GM10248 (cell line): ENCODE measurements at regions not wholly inside any gene's neighbourhood (a gene's known extent, or its start where the extent isn't known, plus 50 kb on each side); places are given as distances from the start of the nearest gene placed in this dataset.

Source experiments
- CTCF ChIA-PET: fragments of 300-600 bp; sonication (Branson Sonifier 250); formaldehyde crosslinking; extraction: SDS; loops from one replicate; lab custom pipeline; 2021; ENCODE audit warnings: antibody characterized with exemption; lab: Yijun Ruan, JAX
- POLR2A ChIA-PET: fragments of 350-650 bp; sonication (Branson Sonifier 250); formaldehyde crosslinking; extraction: SDS; loops from one replicate; lab custom pipeline; 2020; ENCODE audit warnings: antibody characterized with exemption; lab: Yijun Ruan, JAX
- DNase-seq: peaks from one replicate; pipeline ENCODE4 v3.0.0; 2012; ENCODE audit errors: extremely low spot score
- TF ChIP-seq, protein P1 (sequence below): IDR thresholded peaks from 2 replicates; pipeline ENCODE4 v1.5.1; 2012; ENCODE audit warnings: mild to moderate bottlenecking, low read depth; ENCODE audit errors: extremely low read depth, missing control alignments, control extremely low read depth

- ChIA-PET POLR2A (no interaction called here), CTCF (interaction anchor here (1.0 to 1.9 kb wide), 6 partner anchors 10 to 204 kb away, joined by 3 to 10 read pairs (median 4); no protein-coding TSS in a partner anchor)
- TF ChIP-seq, protein P1, sequence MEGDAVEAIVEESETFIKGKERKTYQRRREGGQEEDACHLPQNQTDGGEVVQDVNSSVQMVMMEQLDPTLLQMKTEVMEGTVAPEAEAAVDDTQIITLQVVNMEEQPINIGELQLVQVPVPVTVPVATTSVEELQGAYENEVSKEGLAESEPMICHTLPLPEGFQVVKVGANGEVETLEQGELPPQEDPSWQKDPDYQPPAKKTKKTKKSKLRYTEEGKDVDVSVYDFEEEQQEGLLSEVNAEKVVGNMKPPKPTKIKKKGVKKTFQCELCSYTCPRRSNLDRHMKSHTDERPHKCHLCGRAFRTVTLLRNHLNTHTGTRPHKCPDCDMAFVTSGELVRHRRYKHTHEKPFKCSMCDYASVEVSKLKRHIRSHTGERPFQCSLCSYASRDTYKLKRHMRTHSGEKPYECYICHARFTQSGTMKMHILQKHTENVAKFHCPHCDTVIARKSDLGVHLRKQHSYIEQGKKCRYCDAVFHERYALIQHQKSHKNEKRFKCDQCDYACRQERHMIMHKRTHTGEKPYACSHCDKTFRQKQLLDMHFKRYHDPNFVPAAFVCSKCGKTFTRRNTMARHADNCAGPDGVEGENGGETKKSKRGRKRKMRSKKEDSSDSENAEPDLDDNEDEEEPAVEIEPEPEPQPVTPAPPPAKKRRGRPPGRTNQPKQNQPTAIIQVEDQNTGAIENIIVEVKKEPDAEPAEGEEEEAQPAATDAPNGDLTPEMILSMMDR = no peak
- no peak for DNase-seq
Measured at GRCh38 chr14:75373616-75374015, 54.2 kb upstream of the JDP2 start.

DNA sequence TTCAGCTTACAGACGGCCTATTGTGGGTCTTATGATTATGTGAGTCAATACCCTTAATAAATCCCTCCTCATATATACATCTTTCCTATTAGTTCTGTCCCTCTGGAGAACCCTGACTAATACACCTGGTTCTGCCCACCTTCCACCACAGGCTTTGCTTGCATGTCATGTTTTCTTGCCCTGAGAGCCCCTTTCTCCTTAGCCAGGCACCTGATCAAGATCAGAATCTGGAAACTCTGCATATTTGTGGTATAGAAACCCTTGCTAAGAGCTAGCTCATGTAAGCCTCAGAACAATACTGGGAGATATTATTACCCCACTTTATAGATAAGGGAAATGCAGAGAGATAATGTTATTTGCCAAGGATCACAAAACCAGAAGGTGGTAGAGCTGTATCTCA is 52.9 kb upstream of the JDP2 start:
- CTCF ChIA-PET = interaction anchor here (1.3 to 1.9 kb wide), 4 partner anchors 9 to 203 kb away, joined by 3 to 10 read pairs (median 4); no protein-coding TSS in a partner anchor
- TF ChIP-seq, protein P1 = no peak
- POLR2A ChIA-PET = no interaction called here
- no peak for DNase-seq

DNA sequence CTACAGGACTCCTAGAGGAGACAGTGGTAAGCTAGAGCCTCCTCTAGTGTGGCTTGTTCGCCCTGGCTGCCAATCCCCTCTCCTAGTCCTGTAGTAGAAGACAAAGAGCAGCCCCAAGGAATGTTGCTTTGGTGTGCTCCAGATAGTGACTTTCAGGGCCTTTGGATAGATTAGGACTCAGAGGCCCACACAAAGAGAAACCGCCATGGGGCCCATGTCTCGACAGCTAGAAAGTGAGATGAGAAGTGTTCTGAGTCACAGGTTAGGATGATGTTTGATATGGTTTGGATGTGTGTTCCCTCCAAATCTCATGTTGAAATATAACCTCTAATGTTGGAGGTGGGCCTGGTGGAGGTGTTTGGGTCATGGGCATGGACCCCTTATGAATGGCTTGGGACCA is 51.8 kb upstream of the JDP2 start:
- DNase-seq = no peak
- ChIA-PET CTCF (interaction anchor here (1.4 kb wide), 1 partner anchor 51 kb away, joined by 5 read pairs; no protein-coding TSS in a partner anchor), POLR2A (interaction anchor here (0.5 kb wide), 1 partner anchor 52 kb away, joined by 12 read pairs; no protein-coding TSS in a partner anchor)
- TF ChIP-seq, protein P1 = no peak
